DND-41 (cell line): ENCODE measurements at regions not wholly inside any gene's neighbourhood (a gene's known extent, or its start where the extent isn't known, plus 50 kb on each side); places are given as distances from the start of the nearest gene placed in this dataset.

ENCODE experiments used
- ATAC-seq: fragments of 200-7000 bp; cut with Tn5 transposase; 3 replicates; pipeline ENCODE4 v1.9.1; 2021; ENCODE audit warnings: low read depth; ENCODE audit not compliant: insufficient read depth
- DNase-seq: peaks from one replicate; pipeline ENCODE4 v3.0.0-alpha.2; 2020
- H2AFZ ChIP-seq: 2 replicates; pipeline ENCODE4 v1.6.0; 2012; ENCODE audit warnings: low read depth, low read length
- H3K27ac ChIP-seq: 2 replicates; pipeline ENCODE4 v1.5.1; 2012; ENCODE audit warnings: low read length, inconsistent platforms
- H3K27me3 ChIP-seq: fragments of 200-600 bp; sonication (generic); 2 replicates; pipeline ENCODE4 v1.6.0; 2012; ENCODE audit warnings: low read length, mild to moderate bottlenecking, inconsistent platforms; ENCODE audit not compliant: insufficient read depth, poor library complexity
- H3K36me3 ChIP-seq: 2 replicates; pipeline ENCODE4 v1.5.1; 2012; ENCODE audit warnings: low read length, inconsistent platforms; ENCODE audit not compliant: insufficient read depth
- H3K4me1 ChIP-seq: 2 replicates; pipeline ENCODE4 v1.5.1; 2012; ENCODE audit warnings: mild to moderate bottlenecking, low read length; ENCODE audit not compliant: insufficient read depth
- H3K4me2 ChIP-seq: 2 replicates; pipeline ENCODE4 v1.6.0; 2012; ENCODE audit warnings: mild to moderate bottlenecking, moderate library complexity, low read length, inconsistent platforms; ENCODE audit not compliant: insufficient read depth
- H3K4me3 ChIP-seq, 2 experiments: fragments of 200-600 bp in 1 of 2; shearing (Covaris generic) in 1 of 2; 2 replicates each; pipeline ENCODE4 v1.5.1; 2012 to 2016; ENCODE audit warnings: inconsistent platforms in 2 of 2, low read length in 2 of 2, mild to moderate bottlenecking in 2 of 2, low read depth in 1 of 2, moderate library complexity in 1 of 2
- H3K79me2 ChIP-seq: 2 replicates; pipeline ENCODE4 v1.6.0; 2012; ENCODE audit warnings: low read length, inconsistent platforms; ENCODE audit not compliant: insufficient read depth
- H3K9ac ChIP-seq: 2 replicates; pipeline ENCODE4 v1.6.0; 2012; ENCODE audit warnings: low read depth, mild to moderate bottlenecking, inconsistent platforms, low read length, moderate library complexity
- H3K9me3 ChIP-seq: 2 replicates; pipeline ENCODE4 v1.5.1; 2012; ENCODE audit warnings: low read length, moderate library complexity, mild to moderate bottlenecking, inconsistent platforms; ENCODE audit not compliant: insufficient read depth, severe bottlenecking
- H4K20me1 ChIP-seq: 2 replicates; pipeline ENCODE4 v1.6.0; 2012; ENCODE audit warnings: low read length; ENCODE audit not compliant: insufficient read depth
- CTCF ChIP-seq: IDR thresholded peaks from 2 replicates; pipeline ENCODE4 v1.5.1; 2012; ENCODE audit warnings: borderline replicate concordance, low read length, moderate library complexity, mild to moderate bottlenecking; ENCODE audit not compliant: poor library complexity, severe bottlenecking; ENCODE audit errors: extremely low read depth
- EZH2 ChIP-seq: IDR thresholded peaks from 3 replicates; pipeline ENCODE4 v1.6.1; 2012; ENCODE audit warnings: borderline replicate concordance, low read depth, mild to moderate bottlenecking, moderate library complexity, low read length, inconsistent platforms; ENCODE audit not compliant: severe bottlenecking

- H4K20me1 ChIP-seq: no peaks in the 10 kb centered on the region
- no peaks in the 10 kb centered on the region for H3K9me3 ChIP-seq
- H3K79me2 ChIP-seq: no peaks in the 10 kb centered on the region
- no peak overlapping the region for H3K27ac ChIP-seq
- H2AFZ ChIP-seq: no peak overlapping the region
- no peak overlapping the region for H3K4me2 ChIP-seq
- no peak for TF ChIP-seq EZH2
- no peak for TF ChIP-seq CTCF
- H3K27me3 ChIP-seq: no peaks in the 10 kb centered on the region
- ATAC-seq (no peak), DNase-seq (no peak)
- H3K9ac ChIP-seq: no peak overlapping the region
- no peak overlapping the region for H3K4me3 ChIP-seq
- no peaks in the 10 kb centered on the region for H3K36me3 ChIP-seq
- H3K4me1 ChIP-seq: no peaks in the 10 kb centered on the region
These were observed 55.3 kb upstream of the NRBF2 start for GRCh38 chr10:63077800-63078199.

GRCh38 chr10:63072951-63073350 lies 60.2 kb upstream of the NRBF2 start:
- no peaks in the 10 kb centered on the region for H3K79me2 ChIP-seq
- no peak overlapping the region for H2AFZ ChIP-seq
- no peaks in the 10 kb centered on the region for H3K36me3 ChIP-seq
- no peak overlapping the region for H3K9ac ChIP-seq
- no peak overlapping the region for H3K4me2 ChIP-seq
- H3K4me1 ChIP-seq: no peaks in the 10 kb centered on the region
- H3K9me3 ChIP-seq: no peaks in the 10 kb centered on the region
- H3K27ac ChIP-seq: no peak overlapping the region
- no peak for DNase-seq
- no peak for ATAC-seq
- H3K4me3 ChIP-seq: no peak overlapping the region
- TF ChIP-seq CTCF (no peak), EZH2 (no peak)
- no peaks in the 10 kb centered on the region for H4K20me1 ChIP-seq
- no peaks in the 10 kb centered on the region for H3K27me3 ChIP-seq

- DNase-seq (no peak), ATAC-seq (no peak)
- Histone ChIP-seq H3K4me1 (no peaks in the 10 kb centered on the region), H2AFZ (no peak overlapping the region), H3K4me2 (no peak overlapping the region), H3K9me3 (no peaks in the 10 kb centered on the region), H3K27ac (no peak overlapping the region), H3K4me3 (no peak overlapping the region), H3K9ac (no peak overlapping the region), H3K79me2 (no peaks in the 10 kb centered on the region), H4K20me1 (no peaks in the 10 kb centered on the region), H3K36me3 (no peaks in the 10 kb centered on the region), H3K27me3 (peaks cover 7% of the 10 kb centered on the region)
- TF ChIP-seq EZH2: no peak
- no peak for TF ChIP-seq CTCF
These were observed 62.0 kb upstream of the NRBF2 start for GRCh38 chr10:63071145-63071544.

GRCh38 chr10:63069318-63069717 lies 63.8 kb upstream of the NRBF2 start:
- no peak overlapping the region for H3K4me2 ChIP-seq
- H3K4me1 ChIP-seq: no peaks in the 10 kb centered on the region
- H3K9me3 ChIP-seq: no peaks in the 10 kb centered on the region
- no peaks in the 10 kb centered on the region for H3K79me2 ChIP-seq
- peaks cover 10% of the 10 kb centered on the region for H3K27me3 ChIP-seq
- H2AFZ ChIP-seq: no peak overlapping the region
- no peak overlapping the region for H3K4me3 ChIP-seq
- no peaks in the 10 kb centered on the region for H4K20me1 ChIP-seq
- H3K36me3 ChIP-seq: no peaks in the 10 kb centered on the region
- no peak overlapping the region for H3K9ac ChIP-seq
- TF ChIP-seq EZH2 (no peak), CTCF (no peak)
- DNase-seq (no peak), ATAC-seq (no peak)
- H3K27ac ChIP-seq: no peak overlapping the region
